Endodermal cell (in vitro differentiated cells): ENCODE measurements at regions not wholly inside any gene's neighbourhood (a gene's known extent, or its start where the extent isn't known, plus 50 kb on each side); places are given as distances from the start of the nearest gene placed in this dataset.

ENCODE experiments used
- DNase-seq: peaks from one replicate; pipeline ENCODE4 v3.0.0-alpha.2; 2017
- H3K27ac ChIP-seq: 2 replicates; pipeline ENCODE4 v1.5.1; 2013; ENCODE audit warnings: mild to moderate bottlenecking, low read depth, low read length, moderate library complexity
- H3K27me3 ChIP-seq: 2 replicates; pipeline ENCODE4 v1.6.1; 2013; ENCODE audit warnings: mild to moderate bottlenecking, low read length, moderate library complexity; ENCODE audit not compliant: insufficient read depth, control insufficient read depth, poor library complexity, severe bottlenecking
- H3K36me3 ChIP-seq: 2 replicates; pipeline ENCODE4 v1.7.0; 2013; ENCODE audit warnings: mild to moderate bottlenecking, low read length, moderate library complexity; ENCODE audit not compliant: control insufficient read depth, insufficient read depth
- H3K4me1 ChIP-seq: one replicate; pipeline ENCODE4 v1.7.0; 2013; ENCODE audit warnings: low read length; ENCODE audit not compliant: control insufficient read depth, insufficient read depth
- H3K4me3 ChIP-seq: 2 replicates; pipeline ENCODE4 v1.5.1; 2013; ENCODE audit warnings: mild to moderate bottlenecking, low read length, moderate library complexity
- H3K9ac ChIP-seq: 2 replicates; pipeline ENCODE4 v1.6.1; 2013; ENCODE audit warnings: mild to moderate bottlenecking, low read length, moderate library complexity; ENCODE audit not compliant: poor library complexity, severe bottlenecking; ENCODE audit errors: extremely low read depth
- H3K9me3 ChIP-seq: 2 replicates; pipeline ENCODE4 v1.6.1; 2013; ENCODE audit warnings: mild to moderate bottlenecking, low read length, moderate library complexity; ENCODE audit not compliant: control insufficient read depth
- H3K27ac Mint-ChIP-seq: 2 replicates; pipeline ENCODE4 v1.8.0; 2020; ENCODE audit warnings: mixed read lengths
- H3K27me3 Mint-ChIP-seq: 2 replicates; pipeline ENCODE4 v1.8.0; 2021; ENCODE audit warnings: mild to moderate bottlenecking, mixed read lengths; ENCODE audit not compliant: insufficient read depth
- H3K36me3 Mint-ChIP-seq: 2 replicates; pipeline ENCODE4 v1.8.0; 2020; ENCODE audit warnings: low read depth, mixed read lengths
- H3K4me1 Mint-ChIP-seq: 2 replicates; pipeline ENCODE4 v1.8.0; 2020; ENCODE audit warnings: mixed read lengths
- H3K4me3 Mint-ChIP-seq: 2 replicates; pipeline ENCODE4 v1.8.0; 2020; ENCODE audit warnings: mild to moderate bottlenecking, moderate library complexity, mixed read lengths
- H3K9me3 Mint-ChIP-seq: 2 replicates; pipeline ENCODE4 v1.8.0; 2020; ENCODE audit warnings: mild to moderate bottlenecking, mixed read lengths
- whole genome bisulfite sequencing, 2 experiments: methylation state at CpG; one replicate each; pipeline versions ENCODE4 v1.1.5 to v1.1.7; 2013; ENCODE audit warnings: missing lambda C conversion rate in 2 of 2, mixed read lengths in 1 of 2; ENCODE audit not compliant: insufficient coverage in 1 of 2, insufficient read length in 1 of 2; 5-methylcytosine and 5-hydroxymethylcytosine counted together
- TF ChIP-seq, protein P1 (sequence below): fragments of 200-600 bp; sonication (generic); conservative IDR thresholded peaks from 2 replicates; pipeline ENCODE4 v1.5.0; 2021; ENCODE audit warnings: antibody characterized with exemption, mild to moderate bottlenecking

DNA sequence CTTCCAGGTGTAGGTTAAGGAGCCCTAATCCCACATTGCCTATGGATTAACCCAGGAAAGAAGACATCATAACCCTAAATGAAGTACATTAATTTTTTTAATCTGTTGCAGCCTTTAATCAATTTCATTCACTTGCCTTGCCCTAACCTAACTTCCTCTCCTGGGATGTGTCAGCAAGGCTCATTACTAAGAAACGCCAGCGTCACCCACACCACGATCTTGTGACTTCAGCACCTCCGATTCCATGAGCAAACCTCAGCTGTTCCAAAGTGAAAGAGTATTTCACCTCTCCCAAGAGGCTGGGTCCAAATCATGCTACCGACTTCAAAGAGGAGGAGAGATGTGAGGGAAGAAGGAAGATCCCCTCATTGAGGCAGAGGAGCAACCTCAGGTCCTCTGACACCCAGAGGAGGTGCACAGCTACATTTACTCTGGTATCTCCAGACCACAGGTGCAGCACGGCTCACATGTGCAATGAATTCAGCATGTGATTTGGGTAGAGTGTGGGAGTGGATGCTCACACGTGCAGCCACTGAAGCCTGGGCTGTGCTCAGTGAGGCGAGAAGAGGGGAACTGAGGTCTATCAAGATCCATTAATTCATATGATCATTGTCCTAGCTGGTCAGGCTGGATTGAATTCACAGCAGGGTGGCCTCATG lies 134.1 kb downstream of the SLC30A10 start:
- Mint-ChIP-seq H3K4me3 (no peak overlapping the region), H3K9me3 (no peaks in the 10 kb centered on the region)
- 92 to 93% methylated on average over 6 to 8 of the region's 8 CpGs for WGBS, 2 experiments

DNA sequence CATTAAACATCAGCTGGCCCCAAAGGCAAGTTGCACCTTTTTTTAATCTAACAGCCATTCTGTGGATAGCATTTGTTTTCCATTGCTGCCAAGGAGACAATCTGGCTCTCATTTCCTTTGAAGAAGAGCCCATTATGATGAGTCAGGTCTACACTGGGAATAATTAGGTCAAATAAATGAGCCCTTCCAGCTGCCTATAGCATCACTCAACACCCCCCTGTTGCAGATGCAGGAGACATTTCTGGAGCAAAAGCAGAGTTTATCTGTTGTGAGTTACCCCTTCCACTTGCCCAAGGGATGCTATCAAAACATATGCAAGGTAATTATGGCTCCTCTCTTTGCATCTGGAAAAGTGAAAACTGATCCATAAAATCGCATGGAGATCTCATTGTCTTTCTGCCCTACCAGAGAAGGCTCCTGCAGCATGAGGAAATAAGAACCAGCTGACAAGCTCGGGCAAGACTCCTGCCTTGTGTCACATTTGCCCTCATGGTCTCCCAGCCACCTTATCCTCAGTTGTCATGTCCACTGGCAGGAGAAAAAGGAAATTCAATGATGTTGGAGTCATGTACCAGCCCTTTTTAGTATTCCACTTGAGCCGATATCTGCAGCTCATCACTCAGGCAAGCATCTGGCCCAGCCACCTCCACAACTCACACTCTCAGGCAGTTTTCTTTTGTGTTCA lies 135.9 kb downstream of the SLC30A10 start:
- Mint-ChIP-seq H3K36me3 (no peaks in the 10 kb centered on the region), H3K27me3 (peaks cover 5% of the 10 kb centered on the region), H3K4me1 (no peaks in the 10 kb centered on the region), H3K9me3 (no peaks in the 10 kb centered on the region), H3K27ac (no peak overlapping the region), H3K4me3 (no peak overlapping the region)
- Histone ChIP-seq H3K27ac (no peak overlapping the region), H3K9me3 (no peaks in the 10 kb centered on the region), H3K27me3 (no peaks in the 10 kb centered on the region), H3K4me3 (no peak overlapping the region), H3K4me1 (no peaks in the 10 kb centered on the region), H3K9ac (no peak overlapping the region), H3K36me3 (no peaks in the 10 kb centered on the region)
- TF ChIP-seq, protein P1, sequence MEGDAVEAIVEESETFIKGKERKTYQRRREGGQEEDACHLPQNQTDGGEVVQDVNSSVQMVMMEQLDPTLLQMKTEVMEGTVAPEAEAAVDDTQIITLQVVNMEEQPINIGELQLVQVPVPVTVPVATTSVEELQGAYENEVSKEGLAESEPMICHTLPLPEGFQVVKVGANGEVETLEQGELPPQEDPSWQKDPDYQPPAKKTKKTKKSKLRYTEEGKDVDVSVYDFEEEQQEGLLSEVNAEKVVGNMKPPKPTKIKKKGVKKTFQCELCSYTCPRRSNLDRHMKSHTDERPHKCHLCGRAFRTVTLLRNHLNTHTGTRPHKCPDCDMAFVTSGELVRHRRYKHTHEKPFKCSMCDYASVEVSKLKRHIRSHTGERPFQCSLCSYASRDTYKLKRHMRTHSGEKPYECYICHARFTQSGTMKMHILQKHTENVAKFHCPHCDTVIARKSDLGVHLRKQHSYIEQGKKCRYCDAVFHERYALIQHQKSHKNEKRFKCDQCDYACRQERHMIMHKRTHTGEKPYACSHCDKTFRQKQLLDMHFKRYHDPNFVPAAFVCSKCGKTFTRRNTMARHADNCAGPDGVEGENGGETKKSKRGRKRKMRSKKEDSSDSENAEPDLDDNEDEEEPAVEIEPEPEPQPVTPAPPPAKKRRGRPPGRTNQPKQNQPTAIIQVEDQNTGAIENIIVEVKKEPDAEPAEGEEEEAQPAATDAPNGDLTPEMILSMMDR: no peak
- WGBS, 2 experiments: 88 to 95% methylated on average over 3 of the region's 3 CpGs
- no peak for DNase-seq

More for the DNA sequence above, 134.1 kb downstream of the SLC30A10 start:
- no peak for DNase-seq
- no peaks in the 10 kb centered on the region for H3K36me3 ChIP-seq
- H3K27ac ChIP-seq: no peak overlapping the region
- Mint-ChIP-seq H3K27ac (no peak overlapping the region), H3K27me3 (peaks cover 5% of the 10 kb centered on the region), H3K4me1 (no peaks in the 10 kb centered on the region), H3K36me3 (no peaks in the 10 kb centered on the region)
- no peaks in the 10 kb centered on the region for H3K9me3 ChIP-seq
- TF ChIP-seq, protein P1: no peak
- H3K4me3 ChIP-seq: no peak overlapping the region
- H3K9ac ChIP-seq: no peak overlapping the region
- H3K4me1 ChIP-seq: no peaks in the 10 kb centered on the region
- no peaks in the 10 kb centered on the region for H3K27me3 ChIP-seq

DNA sequence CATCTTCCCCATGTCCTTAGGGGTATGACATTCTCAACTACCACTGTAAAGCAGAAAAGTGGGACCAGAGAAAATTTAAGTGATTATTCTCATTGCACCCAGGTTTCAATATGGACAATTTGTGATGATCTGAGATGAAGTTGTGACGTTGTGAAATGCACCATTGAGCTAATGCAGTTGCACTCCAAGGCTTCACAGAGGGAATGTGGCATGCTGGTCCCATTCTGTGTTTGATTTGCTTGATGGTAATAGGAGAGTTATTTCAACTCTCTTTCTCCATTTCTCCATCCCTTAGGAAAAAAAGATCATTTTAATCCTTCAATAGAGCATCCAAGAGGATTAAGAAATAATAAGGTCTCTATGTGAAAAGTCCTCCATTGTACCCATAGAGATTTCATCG lies 136.6 kb downstream of the SLC30A10 start:
- Mint-ChIP-seq H3K9me3 (no peaks in the 10 kb centered on the region), H3K4me1 (no peaks in the 10 kb centered on the region), H3K36me3 (no peaks in the 10 kb centered on the region), H3K27me3 (peaks cover 5% of the 10 kb centered on the region), H3K4me3 (no peak overlapping the region), H3K27ac (no peak overlapping the region)
- Histone ChIP-seq H3K27me3 (no peaks in the 10 kb centered on the region), H3K9ac (no peak overlapping the region), H3K36me3 (no peaks in the 10 kb centered on the region), H3K4me3 (no peak overlapping the region), H3K27ac (no peak overlapping the region), H3K4me1 (no peaks in the 10 kb centered on the region), H3K9me3 (no peaks in the 10 kb centered on the region)
- TF ChIP-seq, protein P1: no peak
- DNase-seq: no peak
- WGBS, 2 experiments: 94% methylated on average over 1 of the region's 2 CpGs; no CpG with 5 or more reads in 1 of the 2 experiments
